H1 (cell line): ENCODE measurements at regions not wholly inside any gene's neighbourhood (a gene's known extent, or its start where the extent isn't known, plus 50 kb on each side); places are given as distances from the start of the nearest gene placed in this dataset.

Experiments used
- CTCF ChIA-PET: fragments of 300-600 bp; sonication (Branson Sonifier 250); formaldehyde crosslinking; loops from one replicate; lab custom pipeline; 2021; ENCODE audit not compliant: partially characterized antibody; lab: Charles Lee
- POLR2A ChIA-PET: fragments of 300-600 bp; sonication (Branson Sonifier 250); formaldehyde crosslinking; loops from one replicate; lab custom pipeline; 2021; ENCODE audit warnings: inconsistent platforms; ENCODE audit not compliant: partially characterized antibody; lab: Charles Lee
- DNase-seq, 2 experiments: peaks; one replicate each; pipeline versions ENCODE4 v3.0.0 to v3.0.0-alpha.2; 2010 to 2022; ENCODE audit warnings: low spot score in 2 of 2, low read depth in 1 of 2, mixed read lengths in 1 of 2
- FAIRE-seq: peaks from 2 replicates; lab custom pipeline; 2011; peaks lifted over from hg19 to GRCh38; lab: Jason Lieb, UNC
- H2AFZ ChIP-seq: 2 replicates; pipeline ENCODE4 v1.8.1; 2012; ENCODE audit warnings: low read length, inconsistent platforms
- H2AK5ac ChIP-seq: 2 replicates; pipeline ENCODE4 v1.6.1; 2013; ENCODE audit warnings: low read depth, low read length
- H2BK120ac ChIP-seq: replicated peaks from 2 replicates; pipeline ENCODE3; 2013; ENCODE audit warnings: low read depth, low read length, inconsistent platforms
- H2BK12ac ChIP-seq: 2 replicates; pipeline ENCODE4 v1.6.1; 2013; ENCODE audit warnings: low read depth, low read length
- H2BK15ac ChIP-seq: 2 replicates; pipeline ENCODE4 v1.6.1; 2013; ENCODE audit warnings: low read length
- H2BK20ac ChIP-seq: 2 replicates; pipeline ENCODE4 v1.6.1; 2013; ENCODE audit warnings: low read length
- H2BK5ac ChIP-seq: 2 replicates; pipeline ENCODE4 v1.6.1; 2013; ENCODE audit warnings: low read depth, low read length
- H3K14ac ChIP-seq: 2 replicates; pipeline ENCODE4 v1.6.1; 2013; ENCODE audit warnings: inconsistent platforms; ENCODE audit not compliant: insufficient read length
- H3K18ac ChIP-seq: 2 replicates; pipeline ENCODE4 v1.6.1; 2013; ENCODE audit warnings: low read length; ENCODE audit errors: extremely low read depth
- H3K23ac ChIP-seq: 2 replicates; pipeline ENCODE4 v1.6.1; 2013; ENCODE audit warnings: inconsistent platforms; ENCODE audit not compliant: insufficient read length
- H3K23me2 ChIP-seq: 2 replicates; pipeline ENCODE4 v1.6.1; 2013; ENCODE audit warnings: low read depth, low read length
- H3K27ac ChIP-seq: 2 replicates; pipeline ENCODE4 v1.6.1; 2011; ENCODE audit warnings: low read depth, low read length, inconsistent platforms
- H3K27me3 ChIP-seq, 4 experiments: replicated peaks in 1 of 4; 1 replicate in 1 of 4; 2 replicates in 3 of 4; pipeline versions ENCODE4 v1.6.1 to v1.8.1; 2011 to 2013; ENCODE audit warnings: low read length in 3 of 4, mild to moderate bottlenecking in 3 of 4, inconsistent platforms in 2 of 4, mixed read lengths in 2 of 4, moderate library complexity in 1 of 4; ENCODE audit not compliant: control insufficient read depth in 3 of 4, insufficient read depth in 3 of 4; ENCODE audit errors: extremely low read depth in 1 of 4
- H3K36me3 ChIP-seq, 4 experiments: 2 replicates each; pipeline versions ENCODE4 v1.6.1 to v1.8.1; 2011 to 2013; ENCODE audit warnings: mild to moderate bottlenecking in 4 of 4, low read length in 3 of 4, moderate library complexity in 2 of 4, control low read depth in 1 of 4, inconsistent platforms in 1 of 4; ENCODE audit not compliant: insufficient read depth in 4 of 4, control insufficient read depth in 2 of 4
- H3K4ac ChIP-seq: replicated peaks from 2 replicates; pipeline ENCODE3; 2013; ENCODE audit warnings: low read length, low read depth, mixed read lengths, inconsistent platforms; ENCODE audit not compliant: insufficient read length
- H3K4me1 ChIP-seq, 4 experiments: replicated peaks in 1 of 4; 1 replicate in 1 of 4; 2 replicates in 3 of 4; pipeline versions ENCODE4 v1.6.1 to v1.8.1; 2011 to 2013; ENCODE audit warnings: low read length in 3 of 4, inconsistent platforms in 2 of 4, mixed read lengths in 1 of 4; ENCODE audit not compliant: insufficient read depth in 4 of 4, control insufficient read depth in 3 of 4
- H3K4me2 ChIP-seq, 2 experiments: 2 replicates each; pipeline versions ENCODE4 v1.6.1 to v1.8.1; 2011 to 2013; ENCODE audit warnings: low read depth in 2 of 2, low read length in 2 of 2, control low read depth in 1 of 2, inconsistent platforms in 1 of 2, mild to moderate bottlenecking in 1 of 2; ENCODE audit not compliant: insufficient read depth in 1 of 2
- H3K4me3 ChIP-seq, 4 experiments: fragments of 200-600, 300-600 bp in 1 of 4; sonication (generic), shearing (Covaris generic), sonication (Bioruptor Twin) in 1 of 4; 2 replicates each; pipeline versions ENCODE4 v1.5.1 to v1.8.1; 2011 to 2016; ENCODE audit warnings: low read length in 4 of 4, low read depth in 3 of 4, control low read depth in 2 of 4, inconsistent platforms in 2 of 4, mild to moderate bottlenecking in 2 of 4, mixed read lengths in 1 of 4, moderate library complexity in 1 of 4; ENCODE audit not compliant: insufficient read depth in 2 of 4; ENCODE audit errors: extremely low read depth in 1 of 4
- H3K56ac ChIP-seq: replicated peaks from 2 replicates; pipeline ENCODE3; 2013; ENCODE audit warnings: low read depth, mild to moderate bottlenecking, mixed read lengths, low read length, inconsistent platforms; ENCODE audit not compliant: insufficient read length
- H3K79me1 ChIP-seq: 2 replicates; pipeline ENCODE4 v1.6.1; 2013; ENCODE audit warnings: low read depth, low read length, control low read depth
- H3K79me2 ChIP-seq, 2 experiments: 2 replicates each; pipeline versions ENCODE4 v1.6.1 to v1.8.1; 2012 to 2013; ENCODE audit warnings: low read length in 2 of 2, mild to moderate bottlenecking in 2 of 2, inconsistent platforms in 1 of 2; ENCODE audit not compliant: insufficient read depth in 2 of 2, control insufficient read depth in 1 of 2
- H3K9ac ChIP-seq, 4 experiments: replicated peaks in 1 of 4; 1 replicate in 1 of 4; 2 replicates in 3 of 4; pipeline versions ENCODE4 v1.6.1 to v1.8.1; 2011 to 2013; ENCODE audit warnings: low read depth in 3 of 4, low read length in 3 of 4, control low read depth in 2 of 4, mild to moderate bottlenecking in 2 of 4, moderate library complexity in 2 of 4, inconsistent platforms in 1 of 4; ENCODE audit errors: extremely low read depth in 1 of 4
- H3K9me3 ChIP-seq, 2 experiments: 2 replicates each; pipeline versions ENCODE4 v1.6.1 to v1.8.1; 2012 to 2013; ENCODE audit warnings: mild to moderate bottlenecking in 2 of 2, moderate library complexity in 2 of 2, control low read depth in 1 of 2, inconsistent platforms in 1 of 2, low read depth in 1 of 2, low read length in 1 of 2, mixed read lengths in 1 of 2; ENCODE audit not compliant: insufficient read depth in 2 of 2
- H4K20me1 ChIP-seq, 2 experiments: replicated peaks in 1 of 2; 2 replicates each; pipeline versions ENCODE3 to v1.8.1; 2011 to 2013; ENCODE audit warnings: inconsistent platforms in 2 of 2, low read length in 2 of 2, mild to moderate bottlenecking in 1 of 2; ENCODE audit not compliant: insufficient read depth in 2 of 2, control insufficient read depth in 1 of 2
- H4K5ac ChIP-seq: 2 replicates; pipeline ENCODE4 v1.6.1; 2013; ENCODE audit warnings: low read length, low read depth, mixed read lengths, inconsistent platforms; ENCODE audit not compliant: insufficient read length
- H4K8ac ChIP-seq: 2 replicates; pipeline ENCODE4 v1.8.0; 2013; ENCODE audit warnings: mild to moderate bottlenecking, moderate library complexity, low read length, inconsistent platforms; ENCODE audit not compliant: insufficient read depth; ENCODE audit errors: extremely low read depth
- H4K91ac ChIP-seq: replicated peaks from 2 replicates; pipeline ENCODE3; 2013; ENCODE audit warnings: low read length, mixed read lengths, inconsistent platforms; ENCODE audit not compliant: insufficient read length
- POLR2A ChIP-seq, 2 experiments: IDR thresholded peaks; 1 replicate in 1 of 2; 2 replicates in 1 of 2; pipeline ENCODE4 v1.6.1; 2011; ENCODE audit warnings: low read depth in 2 of 2, low read length in 2 of 2, mild to moderate bottlenecking in 2 of 2; ENCODE audit errors: control extremely low read depth in 1 of 2
- RAD21 ChIP-seq, 2 experiments: IDR thresholded peaks in 1 of 2; conservative IDR thresholded peaks in 1 of 2; 2 replicates each; pipeline ENCODE4 v1.6.1; 2011; ENCODE audit warnings: low read depth in 2 of 2, low read length in 2 of 2, improper control_type of control experiment in 1 of 2, inconsistent platforms in 1 of 2, mild to moderate bottlenecking in 1 of 2, moderate library complexity in 1 of 2
- WGBS, 2 experiments: shearing (Covaris generic) in 1 of 2; methylation state at CpG; one replicate each; pipeline versions ENCODE4 v1.1.6 to v1.1.7; 2013 to 2015; ENCODE audit warnings: low lambda C conversion rate in 2 of 2, mixed read lengths in 2 of 2, inconsistent platforms in 1 of 2, low coverage in 1 of 2, missing lambda C conversion rate in 1 of 2; ENCODE audit not compliant: insufficient replicate concordance in 2 of 2, insufficient coverage in 1 of 2, insufficient read length in 1 of 2; ENCODE audit errors: extremely low coverage in 1 of 2, missing lambda C conversion rate in 1 of 2; 5-methylcytosine and 5-hydroxymethylcytosine counted together

GRCh38 chr7:106354822-106355221 lies 70.0 kb upstream of the NAMPT start:
- Histone ChIP-seq H3K79me1 (no peaks in the 10 kb centered on the region), H2BK120ac (no peak overlapping the region), H3K23ac (no peak overlapping the region), H3K18ac (no peak overlapping the region), H3K27me3 (no peaks in the 10 kb centered on the region), H2AFZ (no peak overlapping the region), H4K5ac (no peak overlapping the region), H2AK5ac (no peak overlapping the region), H3K4me2 (no peak overlapping the region), H3K23me2 (no peaks in the 10 kb centered on the region), H3K79me2 (no peaks in the 10 kb centered on the region), H3K4me1 (no peaks in the 10 kb centered on the region), H3K27ac (no peak overlapping the region), H3K56ac (no peak overlapping the region), H3K4ac (no peak overlapping the region), H2BK15ac (no peak overlapping the region), H3K9ac (no peak overlapping the region), H2BK20ac (no peak overlapping the region), H2BK5ac (no peak overlapping the region), H3K9me3 (no peaks in the 10 kb centered on the region), H4K91ac (no peak overlapping the region), H3K14ac (no peak overlapping the region), H3K4me3 (no peak overlapping the region), H4K20me1 (no peaks in the 10 kb centered on the region), H4K8ac (no peak overlapping the region), H3K36me3 (no peaks in the 10 kb centered on the region), H2BK12ac (no peak overlapping the region)
- no peak for DNase-seq
- ChIA-PET POLR2A (no interaction called here), CTCF (no interaction called here)
- FAIRE-seq, result no peak
- 0 out of 4 replicates have a peak, but pooled peaks of 1 of the 2 experiments have one; percentile 6 for TF ChIP-seq RAD21 (IDR thresholded peaks at IDR 0.05 in 1 of 2, conservative IDR thresholded peaks at IDR 0.05 in 1 of 2; ENCODE audit: low read depth in 2 of 2, low read length in 2 of 2)
- TF ChIP-seq POLR2A (IDR thresholded peaks at IDR 0.05; ENCODE audit: control extremely low read depth in 1 of 2, low read depth in 2 of 2, low read length in 2 of 2), result no peak
- WGBS, 2 experiments, result 73% methylated on average over 3 of the region's 3 CpGs; no CpG with 5 or more reads in 1 of the 2 experiments
